ENCODE measurements at regions not wholly inside any gene's neighbourhood (a gene's known extent, or its start where the extent isn't known, plus 50 kb on each side); places are given as distances from the start of the nearest gene placed in this dataset.

DNA sequence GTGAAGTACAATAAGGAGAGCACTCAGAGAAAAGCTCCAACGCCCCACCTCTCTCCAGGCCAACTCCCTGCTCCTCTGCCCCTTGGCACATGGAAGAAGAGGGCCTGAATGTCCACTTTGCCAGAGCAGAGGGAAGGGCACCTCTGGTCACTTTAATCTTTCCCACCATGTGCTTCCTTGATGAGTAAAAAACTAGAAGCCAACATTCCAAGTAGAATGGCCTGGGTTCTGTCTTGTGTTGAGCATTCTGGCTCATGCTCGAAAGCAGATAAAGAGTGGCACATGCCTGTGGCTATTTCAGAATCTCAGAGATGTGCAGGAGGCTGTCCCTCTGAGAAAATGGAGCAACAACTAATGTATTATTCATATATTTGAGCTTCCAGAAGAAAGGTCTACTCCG lies 177.4 kb upstream of the PLN start:
- no peak overlapping the region for H2BK12ac ChIP-seq (ENCODE audit: insufficient read length, low read depth, low read length)
- TF ChIP-seq, protein P1, sequence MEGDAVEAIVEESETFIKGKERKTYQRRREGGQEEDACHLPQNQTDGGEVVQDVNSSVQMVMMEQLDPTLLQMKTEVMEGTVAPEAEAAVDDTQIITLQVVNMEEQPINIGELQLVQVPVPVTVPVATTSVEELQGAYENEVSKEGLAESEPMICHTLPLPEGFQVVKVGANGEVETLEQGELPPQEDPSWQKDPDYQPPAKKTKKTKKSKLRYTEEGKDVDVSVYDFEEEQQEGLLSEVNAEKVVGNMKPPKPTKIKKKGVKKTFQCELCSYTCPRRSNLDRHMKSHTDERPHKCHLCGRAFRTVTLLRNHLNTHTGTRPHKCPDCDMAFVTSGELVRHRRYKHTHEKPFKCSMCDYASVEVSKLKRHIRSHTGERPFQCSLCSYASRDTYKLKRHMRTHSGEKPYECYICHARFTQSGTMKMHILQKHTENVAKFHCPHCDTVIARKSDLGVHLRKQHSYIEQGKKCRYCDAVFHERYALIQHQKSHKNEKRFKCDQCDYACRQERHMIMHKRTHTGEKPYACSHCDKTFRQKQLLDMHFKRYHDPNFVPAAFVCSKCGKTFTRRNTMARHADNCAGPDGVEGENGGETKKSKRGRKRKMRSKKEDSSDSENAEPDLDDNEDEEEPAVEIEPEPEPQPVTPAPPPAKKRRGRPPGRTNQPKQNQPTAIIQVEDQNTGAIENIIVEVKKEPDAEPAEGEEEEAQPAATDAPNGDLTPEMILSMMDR (conservative IDR thresholded peaks at IDR 0.05) = no peak
- no peak overlapping the region for H3K23ac ChIP-seq (ENCODE audit: insufficient read length, low read depth, low read length)
- no peak overlapping the region for H3K18ac ChIP-seq (ENCODE audit: insufficient read length, low read depth, low read length)
- no peak overlapping the region for H3T11ph ChIP-seq (ENCODE audit: low read length)
- no peak overlapping the region for H4K91ac ChIP-seq (ENCODE audit: insufficient read length, low read depth, low read length)
- Mint-ChIP-seq H3K36me3 (ENCODE audit: insufficient read depth in 1 of 3, low read depth in 3 of 3) (0 out of 7 replicates have a peak, but pooled peaks cover 0 to 4% (median 0%) of the 10 kb centered on the region in 3 experiments), H3K27ac (no peak overlapping the region), H3K4me3 (no peak overlapping the region), H3K4me1 (no peaks in the 10 kb centered on the region), H3K9me3 (peaks cover 10 to 13% of the 10 kb centered on the region in 2 experiments; a peak in 4 of 5 replicates), H3K27me3 (ENCODE audit: low read depth) (no peaks in the 10 kb centered on the region)
- H3K56ac ChIP-seq (ENCODE audit: insufficient read length, low read depth, low read length) = no peak overlapping the region
- no peak overlapping the region for H2BK120ac ChIP-seq (ENCODE audit: low read depth, low read length, poor library complexity, severe bottlenecking)
- no peaks in the 10 kb centered on the region for H4K20me1 ChIP-seq (ENCODE audit: control insufficient read depth, insufficient read depth, insufficient read length)
- no peaks in the 10 kb centered on the region for H3K4me1 ChIP-seq (ENCODE audit: insufficient read depth, low read length)
- H2AFZ ChIP-seq (ENCODE audit: low read length) = no peak overlapping the region
- H2BK5ac ChIP-seq (ENCODE audit: insufficient read length, low read length) = no peak overlapping the region
- H3K9me3 ChIP-seq (ENCODE audit: control insufficient read depth, low read depth, low read length) = no peaks in the 10 kb centered on the region
- H2BK20ac ChIP-seq (ENCODE audit: low read depth, low read length, poor library complexity, severe bottlenecking) = no peak overlapping the region
- H3K27me3 ChIP-seq (ENCODE audit: insufficient read depth, low read length) = no peaks in the 10 kb centered on the region
- no CpG with 5 or more reads among the region's 3 CpGs for WGBS (ENCODE audit: extremely low coverage, insufficient read length, low lambda C conversion rate)
- no peak overlapping the region for H2AK5ac ChIP-seq (ENCODE audit: insufficient read length, low read length)
- H3K27ac ChIP-seq (ENCODE audit: insufficient read length, low read depth, low read length) = no peak overlapping the region
- H3K9ac ChIP-seq (ENCODE audit: extremely low read depth, insufficient read length, low read length) = no peak overlapping the region
- H3K79me2 ChIP-seq (ENCODE audit: insufficient read depth, low read length) = no peaks in the 10 kb centered on the region
- no peak overlapping the region for H4K8ac ChIP-seq (replicated peaks; ENCODE audit: insufficient read length, low read depth, low read length)
- H2BK15ac ChIP-seq (ENCODE audit: low read depth, low read length) = no peak overlapping the region
- no peak overlapping the region for H3K14ac ChIP-seq (ENCODE audit: insufficient read depth, low read length)
- H3K23me2 ChIP-seq (ENCODE audit: insufficient read length, low read depth, low read length, poor library complexity, severe bottlenecking) = no peaks in the 10 kb centered on the region
- H3K4ac ChIP-seq (ENCODE audit: low read depth, low read length) = no peak overlapping the region
- no peak for DNase-seq
- H4K5ac ChIP-seq (ENCODE audit: insufficient read length, low read depth, low read length) = no peak overlapping the region
- H3K79me1 ChIP-seq (ENCODE audit: insufficient read depth, low read depth, low read length, poor library complexity, severe bottlenecking) = no peaks in the 10 kb centered on the region
- no peak overlapping the region for H3K4me2 ChIP-seq (ENCODE audit: insufficient read depth, insufficient read length, low read length)
